Loucy (cell line): ENCODE measurements at regions not wholly inside any gene's neighbourhood (a gene's known extent, or its start where the extent isn't known, plus 50 kb on each side); places are given as distances from the start of the nearest gene placed in this dataset.

Experiments
- EZH2phosphoT487 ChIP-seq: fragments of 200-600 bp; IDR thresholded peaks from 2 replicates; pipeline ENCODE4 v1.6.1; 2018; ENCODE audit warnings: antibody characterized with exemption, mild to moderate bottlenecking, moderate library complexity, borderline replicate concordance
- TF ChIP-seq, protein P1 (sequence below): fragments of 200-600 bp; sonication (generic); conservative IDR thresholded peaks from 2 replicates; pipeline ENCODE4 v1.5.1; 2014; ENCODE audit warnings: mild to moderate bottlenecking, antibody characterized with exemption, low read length

DNA sequence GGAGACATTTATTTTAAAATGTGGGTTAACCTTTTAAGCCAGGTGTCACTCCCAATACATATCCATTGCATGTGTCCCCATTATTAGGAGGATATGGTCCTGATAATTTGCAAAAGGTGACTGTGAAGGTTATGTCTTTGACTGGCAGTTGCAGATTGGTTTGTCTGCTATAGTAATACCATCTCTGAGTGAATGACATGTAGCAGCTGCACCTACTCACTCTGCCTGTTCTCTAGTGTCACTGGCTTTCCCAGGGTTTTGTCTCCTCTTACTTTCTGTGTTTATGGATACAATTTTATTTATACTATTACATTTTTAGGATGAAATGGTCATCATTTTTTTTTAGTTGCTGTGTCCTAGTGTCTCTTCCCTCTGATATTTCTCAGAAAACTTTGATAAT lies 393.2 kb downstream of the C3orf38 start:
- TF ChIP-seq, protein P1, sequence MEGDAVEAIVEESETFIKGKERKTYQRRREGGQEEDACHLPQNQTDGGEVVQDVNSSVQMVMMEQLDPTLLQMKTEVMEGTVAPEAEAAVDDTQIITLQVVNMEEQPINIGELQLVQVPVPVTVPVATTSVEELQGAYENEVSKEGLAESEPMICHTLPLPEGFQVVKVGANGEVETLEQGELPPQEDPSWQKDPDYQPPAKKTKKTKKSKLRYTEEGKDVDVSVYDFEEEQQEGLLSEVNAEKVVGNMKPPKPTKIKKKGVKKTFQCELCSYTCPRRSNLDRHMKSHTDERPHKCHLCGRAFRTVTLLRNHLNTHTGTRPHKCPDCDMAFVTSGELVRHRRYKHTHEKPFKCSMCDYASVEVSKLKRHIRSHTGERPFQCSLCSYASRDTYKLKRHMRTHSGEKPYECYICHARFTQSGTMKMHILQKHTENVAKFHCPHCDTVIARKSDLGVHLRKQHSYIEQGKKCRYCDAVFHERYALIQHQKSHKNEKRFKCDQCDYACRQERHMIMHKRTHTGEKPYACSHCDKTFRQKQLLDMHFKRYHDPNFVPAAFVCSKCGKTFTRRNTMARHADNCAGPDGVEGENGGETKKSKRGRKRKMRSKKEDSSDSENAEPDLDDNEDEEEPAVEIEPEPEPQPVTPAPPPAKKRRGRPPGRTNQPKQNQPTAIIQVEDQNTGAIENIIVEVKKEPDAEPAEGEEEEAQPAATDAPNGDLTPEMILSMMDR, result no peak
- no peak for TF ChIP-seq EZH2phosphoT487
